Activated CD4-positive, alpha-beta T cell treated with anti-CD3 and anti-CD28 coated beads, Interleukin-2, amount 50 U/mL, for 24 hours (primary cell): ENCODE measurements at regions not wholly inside any gene's neighbourhood (a gene's known extent, or its start where the extent isn't known, plus 50 kb on each side); places are given as distances from the start of the nearest gene placed in this dataset.
A peak's percentile ranks its signal among the peaks of the same experiment; 100 is the strongest.

Source experiments
- DNase-seq, 2 donors: peaks; one replicate each; pipeline ENCODE4 v3.0.0-alpha.2; 2020; ENCODE audit warnings: low read depth in 1 of 2, low spot score in 1 of 2

DNA sequence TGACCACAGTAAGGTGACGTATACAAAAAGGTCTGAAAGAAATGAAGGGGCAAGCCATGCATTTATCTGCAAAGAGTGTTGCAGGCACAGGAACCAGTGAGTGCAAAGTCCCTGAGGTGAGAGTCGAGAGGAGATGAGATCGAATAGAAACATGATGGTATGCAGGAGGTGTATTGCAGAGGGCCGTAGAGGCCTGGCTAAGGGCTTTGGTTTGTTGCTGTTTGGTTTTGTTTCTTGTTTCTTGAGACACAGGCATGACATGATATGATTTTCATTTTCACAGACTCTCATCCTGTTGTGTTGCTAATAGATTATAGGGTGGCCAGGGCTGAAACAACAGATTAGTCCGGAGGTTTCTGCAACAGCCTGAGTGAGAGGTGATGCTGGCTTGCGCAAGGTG is 80.4 kb downstream of the HSPH1 start:
- no peak for DNase-seq

DNA sequence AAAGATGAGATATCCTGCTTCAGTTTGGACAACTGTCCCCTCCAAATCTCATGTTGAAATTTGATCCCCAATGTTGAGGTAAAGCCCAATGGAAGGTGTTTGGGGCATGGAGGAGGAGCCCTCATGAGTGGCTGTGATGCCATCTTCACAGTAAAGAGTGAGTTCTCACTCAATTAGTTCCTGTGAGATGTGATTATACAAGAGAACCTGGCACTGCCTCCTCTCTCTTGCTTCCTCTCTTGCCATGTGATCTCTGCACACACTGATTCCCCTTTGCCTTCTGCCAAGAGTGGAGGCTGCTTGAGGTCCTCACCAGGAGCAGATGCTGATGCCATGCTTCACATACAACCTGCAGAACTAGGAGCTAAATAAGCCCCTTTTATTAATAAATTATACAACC is 86.9 kb downstream of the HSPH1 start:
- DNase-seq, result no peak

DNA sequence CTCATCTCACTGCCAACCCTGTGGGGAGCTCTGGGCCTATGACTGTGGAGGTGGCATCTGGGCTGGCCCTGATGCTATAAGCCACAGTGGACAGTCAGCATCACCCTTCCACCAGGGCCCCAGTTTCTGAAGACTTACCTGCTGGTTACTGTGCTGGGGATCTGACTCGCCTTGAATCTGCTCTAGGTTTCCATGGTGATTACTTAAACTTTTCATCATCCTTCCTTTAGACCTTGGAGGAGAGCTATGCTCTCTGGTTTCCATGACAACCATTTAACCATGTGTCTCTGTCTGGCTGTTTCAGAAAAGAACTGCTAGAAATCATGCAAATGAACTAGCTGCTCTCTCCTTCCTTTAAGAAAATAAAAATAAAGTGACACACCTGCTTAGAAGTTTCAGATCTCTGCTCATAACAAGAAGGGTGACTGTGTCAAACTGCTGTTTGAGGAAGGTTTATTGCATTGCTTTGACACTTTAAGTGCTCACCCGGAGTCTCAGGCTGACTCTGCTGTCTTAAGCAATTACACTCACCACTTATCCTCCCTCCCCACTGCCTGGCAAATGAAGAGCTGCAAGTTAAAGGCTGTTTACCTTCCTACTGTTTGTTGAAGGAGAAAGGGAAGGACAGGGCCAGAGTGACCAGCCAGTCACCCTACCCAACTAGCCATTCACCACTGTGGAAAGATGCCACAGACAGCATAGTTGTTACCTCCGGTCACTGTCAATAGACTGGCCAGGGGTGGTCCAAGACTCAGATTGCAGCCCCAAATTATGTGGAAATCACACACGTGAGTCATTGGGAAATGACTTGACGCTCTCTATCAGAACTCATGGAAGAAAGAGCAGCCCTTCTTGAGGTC is 87.6 kb downstream of the HSPH1 start:
- DNase-seq, result peak in 1 of 2 donors; percentile 10

DNA sequence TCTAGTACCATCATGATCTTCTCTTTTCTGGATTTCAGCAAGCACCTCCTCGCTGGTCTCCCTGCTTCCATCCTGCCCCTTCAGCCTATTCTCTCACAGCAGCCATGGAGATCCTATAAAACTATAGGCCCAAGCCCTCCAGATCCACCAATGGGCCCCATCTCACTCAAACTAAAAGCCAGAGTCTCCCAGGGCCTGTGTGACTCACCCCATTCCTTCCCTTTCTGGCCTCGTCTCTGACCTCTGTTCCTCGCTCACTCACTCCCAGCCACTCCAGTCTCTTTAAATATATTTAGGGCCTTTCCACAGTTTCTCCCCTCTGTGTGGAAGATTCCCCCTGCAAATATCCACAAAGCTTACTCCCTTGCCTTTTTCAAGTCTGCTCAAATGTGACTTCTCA is 89.7 kb downstream of the HSPH1 start:
- DNase-seq, result no peak

DNA sequence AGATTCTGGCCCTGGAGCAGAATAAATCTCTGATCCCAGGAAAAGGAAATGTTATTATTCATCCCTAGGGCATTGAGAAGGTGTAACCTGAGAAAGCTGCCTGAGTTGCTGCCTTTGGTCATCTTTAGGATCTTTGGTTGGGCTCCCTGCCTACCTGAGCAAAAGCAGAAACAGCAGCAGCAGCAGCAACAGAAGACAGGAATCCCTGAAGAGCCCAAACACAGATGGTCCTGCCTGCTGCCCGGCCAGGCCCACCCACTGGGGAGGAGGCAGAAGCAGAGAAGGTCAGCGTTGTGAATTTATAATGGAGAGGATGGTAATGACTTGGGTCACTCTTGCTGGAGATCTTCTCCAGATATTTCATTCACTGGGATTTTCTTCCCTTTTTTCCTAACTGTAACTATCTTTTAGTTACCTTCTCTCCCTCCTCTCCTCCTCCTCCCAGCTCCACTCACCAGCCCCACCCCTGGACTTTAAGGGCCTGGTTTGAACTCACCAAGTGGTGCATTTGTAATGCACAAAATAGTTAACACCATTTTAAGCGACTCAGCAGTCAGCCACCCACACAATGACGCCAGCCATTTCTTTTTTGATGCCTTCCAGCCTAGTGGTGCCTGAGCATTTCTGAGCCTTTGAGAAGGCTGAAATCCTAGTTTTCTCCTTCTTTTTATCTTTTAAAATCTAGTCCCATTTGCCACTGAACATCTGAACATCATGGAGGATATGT is 91.7 kb downstream of the HSPH1 start:
- DNase-seq, result no peak

DNA sequence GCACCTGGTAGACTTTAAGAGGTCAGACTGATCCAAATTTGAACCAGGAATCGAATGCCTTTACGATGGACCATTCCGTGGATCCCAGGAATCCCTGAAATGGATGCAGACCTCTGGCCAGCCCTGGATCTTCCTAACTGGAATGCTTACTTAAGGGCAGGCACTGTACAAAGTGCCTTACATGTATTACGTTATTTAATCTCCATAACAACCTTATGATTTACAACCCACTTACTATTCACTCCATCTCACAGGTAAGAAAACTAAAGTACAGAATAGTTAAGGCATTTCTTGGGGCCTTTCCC is 93.6 kb downstream of the HSPH1 start:
- no peak for DNase-seq

DNA sequence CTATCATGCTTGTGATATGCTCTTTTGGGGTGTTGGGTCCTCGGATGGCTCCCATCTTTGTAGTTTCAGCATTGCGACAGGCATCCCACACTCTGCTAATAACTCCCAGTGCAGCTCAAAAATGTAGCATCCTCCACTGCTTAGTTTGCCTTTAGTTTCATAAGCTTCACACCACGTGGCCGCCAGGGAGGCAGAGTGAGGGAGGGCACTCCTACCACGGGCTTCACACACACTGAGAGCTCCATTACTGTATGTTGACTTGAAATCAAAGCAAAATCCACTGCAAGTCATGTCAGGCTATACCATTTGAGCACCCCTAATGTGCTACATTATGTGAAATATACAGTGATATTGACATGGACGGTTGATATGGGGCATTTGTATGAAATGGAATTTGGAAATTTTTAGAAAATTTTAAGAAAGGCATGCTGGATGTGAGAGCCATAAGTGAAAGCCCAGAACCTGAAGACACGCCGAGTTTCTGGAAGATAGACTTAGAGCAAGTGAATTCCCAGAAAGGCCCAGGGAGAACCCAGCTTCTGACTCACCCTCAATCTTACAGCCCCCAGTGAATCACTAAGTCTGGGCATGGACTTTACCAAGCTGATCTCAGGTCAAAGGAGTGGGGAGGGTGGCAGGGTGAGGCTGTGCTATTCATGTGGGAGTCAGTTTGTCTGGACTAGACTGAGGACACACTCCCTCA is 94.1 kb downstream of the HSPH1 start:
- no peak for DNase-seq

DNA sequence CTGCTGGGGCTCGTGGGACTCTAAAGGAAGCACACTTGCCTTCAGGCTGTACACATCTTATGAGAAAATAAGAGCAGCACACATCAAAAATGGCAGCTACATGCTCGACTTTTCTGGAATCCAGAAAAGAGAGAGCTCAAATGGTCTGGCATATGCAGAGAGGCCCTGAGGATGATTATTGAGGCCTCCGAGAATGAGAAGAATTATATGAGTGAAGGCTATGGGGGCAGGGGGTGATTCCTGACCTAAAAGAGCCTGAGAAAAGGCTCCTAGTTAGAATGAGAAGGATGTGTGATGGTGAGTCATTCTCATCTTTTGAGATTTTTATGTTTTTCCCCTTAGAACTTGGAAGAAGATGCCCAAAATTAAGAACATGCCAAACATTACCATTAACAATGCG is 97.1 kb downstream of the HSPH1 start:
- DNase-seq, result no peak

DNA sequence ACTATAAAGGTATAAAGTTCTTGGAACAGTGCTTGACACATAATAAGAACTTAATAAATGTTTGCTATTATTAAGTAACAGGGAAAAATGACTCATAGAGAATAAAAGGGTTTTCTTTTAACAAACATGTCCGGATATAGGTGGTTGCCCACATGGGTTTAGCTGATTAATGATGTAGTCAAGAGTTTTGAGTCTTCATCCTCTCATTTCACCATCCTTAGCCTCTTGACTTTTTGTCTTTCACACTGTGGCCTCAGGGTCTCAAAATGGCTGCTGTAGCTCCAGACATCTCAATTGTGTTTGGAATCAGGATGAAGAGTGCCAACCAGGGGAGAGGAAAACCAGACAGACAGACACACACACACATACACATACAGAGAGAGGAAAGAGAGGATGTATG is 97.9 kb downstream of the HSPH1 start:
- no peak for DNase-seq

DNA sequence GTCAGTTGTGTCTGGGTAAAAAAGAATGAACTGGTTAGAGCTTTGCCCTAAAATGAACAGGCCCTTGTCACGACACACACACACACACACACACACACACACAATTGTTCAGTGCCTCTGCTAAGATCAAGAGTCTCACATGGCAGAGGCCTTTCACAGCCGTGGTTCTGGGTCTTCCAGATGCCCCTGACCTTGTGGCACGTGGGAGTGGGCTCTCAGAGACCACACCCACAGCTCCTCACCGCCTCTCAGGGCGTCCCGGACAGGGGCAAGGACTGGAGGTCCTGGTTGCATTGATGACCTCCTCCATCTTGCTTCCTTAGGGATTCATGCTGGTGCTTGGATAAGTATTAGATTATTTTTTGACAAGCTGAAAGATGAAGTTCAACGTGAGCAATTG is 101.0 kb downstream of the HSPH1 start:
- DNase-seq, result no peak

DNA sequence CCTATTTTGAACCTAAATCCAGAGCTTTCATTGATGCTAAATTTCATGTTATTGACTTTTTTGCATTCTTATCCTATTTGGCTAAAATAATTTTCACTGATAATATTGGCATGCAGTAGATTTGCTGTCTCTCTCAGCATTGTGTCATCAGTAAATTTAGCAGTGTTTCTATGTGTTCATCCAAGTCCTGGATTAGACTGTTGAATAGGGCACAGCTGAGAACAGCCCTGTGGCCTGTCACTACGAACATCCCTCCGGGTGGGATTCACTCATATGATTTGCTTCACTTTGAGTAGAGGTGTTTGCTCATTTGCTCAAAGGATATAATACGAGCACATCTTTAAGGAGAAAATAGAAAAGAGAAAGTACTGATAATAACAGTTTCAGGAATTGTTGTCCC is 101.5 kb downstream of the HSPH1 start:
- DNase-seq, result no peak

DNA sequence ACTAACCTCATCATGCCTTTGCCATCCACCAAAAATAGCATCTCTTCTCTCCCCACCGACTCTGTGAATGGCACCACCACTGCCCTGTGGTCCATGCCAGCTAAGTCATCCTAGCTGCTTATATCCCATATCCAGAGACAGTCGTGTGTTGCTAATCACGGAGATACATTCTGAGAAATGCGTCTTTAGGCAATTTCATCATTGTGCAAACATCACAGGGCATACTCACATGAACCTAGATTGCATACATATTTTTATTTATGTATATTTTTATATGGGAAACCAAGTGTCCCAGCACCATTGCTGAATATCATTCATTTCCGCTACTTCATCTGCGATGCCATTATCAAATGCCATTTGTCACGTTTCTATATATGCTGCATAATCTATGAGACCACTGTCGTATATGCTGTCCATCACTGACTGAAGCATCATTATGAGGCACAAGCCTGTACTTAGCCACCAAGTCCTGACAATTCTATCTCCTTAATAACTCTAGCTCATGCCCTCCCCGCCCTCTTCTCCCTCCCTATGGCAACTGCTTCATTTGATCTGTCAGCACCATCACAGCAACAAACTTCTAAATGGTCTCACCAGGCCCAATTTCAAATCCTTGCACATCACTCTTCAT is 104.2 kb downstream of the HSPH1 start:
- DNase-seq, result no peak

DNA sequence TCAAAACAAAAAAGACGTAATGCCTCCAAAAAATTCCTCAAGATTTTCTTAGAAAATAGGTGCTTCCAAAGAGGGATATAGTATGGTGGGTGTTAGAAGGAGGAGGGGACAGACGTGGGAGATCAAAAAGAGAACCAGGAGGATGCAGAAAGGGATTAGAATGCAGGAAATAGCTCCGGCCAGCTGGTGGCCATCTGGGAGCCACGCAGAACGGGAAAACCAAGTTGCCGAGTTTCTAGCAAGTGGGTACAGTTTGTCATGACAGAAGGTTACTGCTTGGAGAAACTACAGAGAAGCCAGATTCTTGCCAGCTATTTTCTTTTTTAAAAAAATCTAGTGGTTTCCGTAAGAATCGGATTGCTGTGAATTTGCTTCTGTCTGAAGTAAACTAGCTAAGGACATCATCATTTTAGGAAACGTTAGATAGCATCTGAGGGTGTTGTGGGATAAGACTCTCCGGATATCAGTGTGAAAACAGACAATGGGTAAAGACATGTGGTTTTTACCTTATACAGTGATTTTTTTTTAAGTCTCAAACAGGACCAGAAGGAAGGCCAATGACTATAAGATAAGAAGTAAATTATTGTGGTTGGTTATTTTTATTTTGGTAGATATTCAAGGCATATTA is 104.9 kb downstream of the HSPH1 start:
- DNase-seq, result no peak

DNA sequence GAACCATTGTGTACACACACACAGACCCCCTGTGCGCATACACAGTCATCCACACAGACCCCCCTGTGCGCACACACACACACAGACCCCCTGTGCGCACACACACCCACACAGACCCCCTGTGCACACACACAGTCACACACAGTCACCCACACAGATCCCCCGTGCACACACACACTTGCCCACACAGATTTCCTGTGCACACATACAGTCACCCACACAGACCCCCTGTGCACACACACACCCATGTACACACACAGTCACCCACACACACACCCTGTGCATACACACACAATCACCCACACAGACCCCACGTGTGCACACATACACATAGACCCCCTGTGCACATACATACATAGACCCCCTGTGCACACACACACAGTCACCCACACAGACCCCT is 106.1 kb downstream of the HSPH1 start:
- no peak for DNase-seq

DNA sequence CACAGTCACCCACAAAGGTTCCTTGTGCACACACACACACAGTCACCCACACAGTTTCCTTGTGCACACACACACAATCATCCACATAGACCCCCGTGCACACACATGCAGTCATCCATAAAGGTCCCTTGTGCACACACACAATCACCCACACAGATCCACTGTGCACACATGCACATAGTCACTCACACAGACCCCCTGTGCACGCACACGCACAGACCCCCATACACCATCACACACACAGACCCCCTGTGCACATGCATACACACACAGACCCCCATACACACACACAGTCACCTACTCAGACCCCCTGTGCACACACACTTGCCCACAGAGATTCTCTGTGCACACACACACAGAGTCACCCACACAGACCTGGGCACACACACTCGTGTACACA is 107.1 kb downstream of the HSPH1 start:
- no peak for DNase-seq

DNA sequence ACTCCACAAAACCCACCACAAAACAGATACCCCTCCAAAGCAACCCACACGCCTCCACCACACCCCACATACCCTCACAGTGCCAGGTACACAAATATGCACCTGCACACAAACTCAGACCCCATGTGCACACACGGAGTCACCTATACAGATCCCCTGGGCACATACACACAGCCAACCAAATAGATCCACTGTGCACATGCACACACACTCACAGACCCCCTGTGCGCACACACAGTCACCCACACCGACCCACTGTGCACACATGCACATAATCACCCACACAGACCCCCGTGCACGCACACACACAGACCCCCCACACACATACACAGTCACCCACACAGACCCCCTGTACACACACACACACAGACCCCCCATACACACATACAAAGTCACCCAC is 107.8 kb downstream of the HSPH1 start:
- DNase-seq, result no peak

DNA sequence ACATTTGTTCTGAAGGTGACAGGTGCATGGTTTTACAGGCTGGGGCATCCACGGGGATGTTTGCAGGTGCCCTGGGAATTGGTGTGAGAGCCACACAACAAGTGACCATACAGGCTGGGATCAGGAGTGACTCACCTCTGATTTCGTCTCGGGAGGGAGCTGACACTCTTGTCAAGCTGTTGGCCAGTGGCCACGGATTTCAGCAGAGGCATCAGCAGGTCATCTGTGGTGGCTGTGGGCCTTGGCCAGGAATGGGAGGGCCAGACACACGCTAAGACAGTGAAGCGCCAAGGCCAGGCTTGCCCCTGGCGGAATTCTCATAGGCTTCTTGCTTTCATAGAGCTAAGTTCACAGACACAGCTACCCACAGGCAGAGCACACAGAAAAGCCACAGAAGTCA is 108.6 kb downstream of the HSPH1 start:
- no peak for DNase-seq

DNA sequence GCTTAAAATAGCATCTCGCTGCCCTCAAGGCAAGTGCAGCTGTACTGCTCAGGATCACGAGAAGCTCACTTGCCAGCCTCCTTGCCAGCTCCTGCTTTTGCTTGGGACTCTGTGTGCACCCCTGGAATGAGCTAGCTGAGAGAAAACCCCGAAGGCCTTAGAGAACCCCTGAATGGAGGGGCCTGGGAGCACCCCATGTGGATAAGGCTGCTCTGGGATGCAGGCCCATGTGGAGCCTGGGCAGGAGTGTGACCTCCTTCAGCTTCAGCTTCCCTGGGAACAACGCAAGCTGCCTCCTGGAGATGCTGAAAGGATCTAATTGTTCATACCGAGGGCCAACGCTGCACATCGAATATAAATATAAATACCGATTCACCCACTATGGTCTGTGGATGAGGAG is 109.2 kb downstream of the HSPH1 start:
- DNase-seq, result no peak

DNA sequence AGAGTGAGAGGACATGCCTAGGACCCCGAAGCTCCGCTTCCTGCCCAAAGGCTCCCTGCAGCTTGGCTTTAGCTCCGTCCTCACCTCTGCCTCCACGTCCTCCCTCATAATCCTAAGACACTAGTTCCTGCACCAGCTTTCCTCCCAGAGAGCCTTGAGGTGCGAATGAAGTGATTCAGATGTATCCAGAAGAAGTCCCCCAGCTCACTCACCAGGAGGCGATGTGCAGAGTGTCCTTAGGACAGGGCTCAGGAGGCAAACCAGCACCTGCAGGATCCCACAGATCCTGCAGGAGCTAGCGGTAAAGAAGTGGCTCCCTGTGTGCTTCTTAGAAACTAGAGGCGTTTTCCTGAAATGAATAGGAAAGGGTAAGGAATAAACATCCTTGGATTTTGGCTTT is 109.7 kb downstream of the HSPH1 start:
- DNase-seq, result no peak

DNA sequence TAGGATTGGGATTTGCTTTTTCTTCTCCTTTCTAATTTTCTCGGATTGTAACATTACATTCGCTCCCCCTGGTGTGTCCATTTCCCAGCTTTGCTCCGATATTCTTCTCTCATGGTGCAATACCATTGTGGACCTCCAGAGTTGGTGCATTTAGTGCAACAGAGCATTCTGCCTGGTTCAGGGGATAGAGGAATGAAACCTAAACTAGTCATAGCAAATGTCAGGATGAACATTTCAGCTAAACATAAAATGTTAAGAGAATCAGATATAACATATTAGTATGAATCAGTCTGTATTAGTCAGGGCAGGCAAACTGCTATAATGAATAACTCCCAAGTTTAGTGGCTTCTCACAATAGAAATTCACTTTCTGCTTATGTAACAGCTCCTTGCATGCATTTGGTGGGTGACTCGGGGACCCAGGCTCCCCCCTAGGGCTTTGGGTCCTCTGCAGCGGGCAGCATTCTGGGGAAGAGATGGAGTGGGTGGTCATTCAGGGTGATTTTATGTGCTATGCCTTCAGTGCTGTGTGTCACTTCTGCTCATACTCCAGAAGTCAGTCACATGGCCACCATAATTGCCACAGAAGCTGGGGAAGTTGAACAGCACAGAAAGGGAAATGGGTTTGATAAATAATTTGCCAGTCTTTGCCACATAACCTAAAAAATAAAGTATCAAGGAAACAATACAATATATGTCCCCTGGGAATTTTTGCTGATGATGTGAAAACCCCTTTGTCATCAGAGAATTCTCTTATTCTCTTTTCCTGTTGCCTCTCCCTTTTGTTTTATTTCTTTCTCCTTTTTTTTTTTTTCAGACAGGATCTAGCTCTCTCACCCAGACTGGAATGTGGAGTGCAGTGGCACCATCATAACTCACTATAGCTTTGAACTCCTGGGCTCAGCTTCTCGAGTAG is 111.0 kb downstream of the HSPH1 start:
- no peak for DNase-seq
